ENCODE measurements at regions not wholly inside any gene's neighbourhood (a gene's known extent, or its start where the extent isn't known, plus 50 kb on each side); places are given as distances from the start of the nearest gene placed in this dataset.

- peak; percentile 33 for DNase-seq (ENCODE audit: low spot score)
Measured at GRCh38 chr15:99508852-99509251, 56.9 kb upstream of the MEF2A start.

- DNase-seq (ENCODE audit: low spot score), result peak; percentile 50
Measured at GRCh38 chr15:99509686-99510461, 55.9 kb upstream of the MEF2A start.

GRCh38 chr15:99511531-99511865 is 54.3 kb upstream of the MEF2A start:
- DNase-seq (ENCODE audit: low spot score), result no peak

- peak; percentile 20 for DNase-seq (ENCODE audit: low spot score)
Measured at GRCh38 chr15:99511866-99512661, 53.7 kb upstream of the MEF2A start.

- no peak for DNase-seq (ENCODE audit: low spot score)
Measured at GRCh38 chr15:99514306-99514705, 51.5 kb upstream of the MEF2A start.
